ENCODE measurements at regions not wholly inside any gene's neighbourhood (a gene's known extent, or its start where the extent isn't known, plus 50 kb on each side); places are given as distances from the start of the nearest gene placed in this dataset.
"Not testable (repeated sequence)": the region's sequence is repeated elsewhere in the genome, so short reads cannot be mapped to it uniquely, and the experiment has no call there.

DNA sequence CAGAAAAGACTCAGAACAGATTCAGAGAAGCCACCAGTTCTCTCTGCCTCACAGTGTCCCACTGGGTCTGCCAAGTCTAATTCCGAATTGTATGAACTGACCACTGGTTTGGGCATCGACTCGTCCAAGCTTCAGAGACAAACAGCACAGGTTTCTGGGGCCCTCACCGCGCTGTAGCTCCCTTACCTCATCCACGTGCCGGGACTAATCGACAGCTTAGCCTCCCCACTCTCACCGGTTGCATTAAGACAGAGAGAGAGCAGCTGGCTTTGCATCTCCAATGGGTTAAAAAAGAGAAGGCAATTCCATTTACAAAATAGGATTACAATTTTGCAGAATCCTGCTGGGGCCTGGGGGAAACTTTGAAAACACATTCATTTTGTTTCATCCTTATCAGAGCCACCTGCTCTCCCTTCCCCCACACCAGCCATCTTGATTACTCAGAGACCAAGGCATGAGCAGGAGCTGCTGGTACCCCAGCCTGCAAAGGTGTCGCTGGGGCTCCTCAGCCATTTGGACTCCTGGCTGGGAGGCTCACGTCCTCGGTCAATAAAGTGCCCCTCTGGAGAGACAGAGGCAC is 95.3 kb upstream of the RPL38 start:
- no peak for DNase-seq (ENCODE audit: low read depth, low spot score)

DNA sequence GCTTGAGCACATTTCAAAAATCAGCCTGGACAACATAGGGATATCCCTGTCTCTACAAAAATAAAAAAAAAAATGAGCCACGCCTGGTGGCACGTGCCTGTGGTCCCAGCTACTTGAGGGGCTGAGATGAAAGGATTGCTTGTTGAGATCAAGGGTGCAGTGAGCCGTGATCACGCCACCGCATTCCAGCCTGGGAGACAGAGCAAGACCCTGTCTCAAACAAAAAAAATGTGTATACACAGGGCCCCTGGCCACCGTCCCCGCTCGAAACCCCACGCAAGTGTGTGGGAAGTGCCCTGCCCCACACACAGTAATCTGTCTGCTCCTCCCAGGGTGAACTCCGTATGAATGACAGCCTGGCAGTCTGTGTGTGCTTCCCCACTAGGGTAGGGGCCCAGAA is 93.0 kb upstream of the RPL38 start:
- no peak for DNase-seq (ENCODE audit: low read depth, low spot score)

DNA sequence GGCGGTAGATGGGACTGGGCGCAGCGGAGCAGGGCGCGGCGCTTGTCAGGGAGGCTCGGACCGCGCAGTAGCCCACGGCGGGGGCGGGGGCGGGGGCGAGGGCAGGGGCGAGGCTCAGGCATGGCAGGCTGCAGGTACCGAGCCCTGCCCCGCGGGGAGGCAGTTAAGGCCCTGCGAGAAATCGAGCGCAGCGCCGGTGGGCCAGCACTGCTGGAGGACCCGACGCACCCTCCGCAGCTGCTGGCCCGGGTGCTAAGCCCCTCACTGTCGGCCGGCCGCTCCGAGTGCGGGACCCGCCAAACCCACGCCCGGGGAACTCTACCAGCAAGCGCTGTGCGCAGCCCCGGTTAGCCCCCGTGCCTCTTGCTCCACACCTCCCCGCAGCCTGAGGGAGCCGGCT is 90.2 kb upstream of the RPL38 start:
- no peak for DNase-seq (ENCODE audit: low read depth, low spot score)

DNA sequence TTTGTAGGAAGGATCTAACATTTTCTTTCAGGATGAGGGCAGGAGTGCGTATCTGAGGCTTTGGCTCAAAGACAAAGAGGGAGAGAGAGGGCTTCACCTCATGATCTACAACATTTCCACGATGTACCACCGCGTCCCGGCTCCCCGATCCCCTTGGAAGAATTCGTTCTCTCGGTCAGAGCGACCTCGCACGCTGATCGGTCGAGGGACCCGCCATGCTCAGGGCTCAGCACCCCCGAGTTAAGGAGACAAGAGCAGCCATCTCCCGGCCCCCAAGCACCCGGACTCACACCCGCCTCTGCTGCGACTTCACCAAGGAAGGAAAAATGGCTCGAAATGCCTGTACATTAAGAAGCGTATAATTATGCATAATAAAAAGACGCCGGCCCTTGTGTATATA is 89.5 kb upstream of the RPL38 start:
- no peak for DNase-seq (ENCODE audit: low read depth, low spot score)

DNA sequence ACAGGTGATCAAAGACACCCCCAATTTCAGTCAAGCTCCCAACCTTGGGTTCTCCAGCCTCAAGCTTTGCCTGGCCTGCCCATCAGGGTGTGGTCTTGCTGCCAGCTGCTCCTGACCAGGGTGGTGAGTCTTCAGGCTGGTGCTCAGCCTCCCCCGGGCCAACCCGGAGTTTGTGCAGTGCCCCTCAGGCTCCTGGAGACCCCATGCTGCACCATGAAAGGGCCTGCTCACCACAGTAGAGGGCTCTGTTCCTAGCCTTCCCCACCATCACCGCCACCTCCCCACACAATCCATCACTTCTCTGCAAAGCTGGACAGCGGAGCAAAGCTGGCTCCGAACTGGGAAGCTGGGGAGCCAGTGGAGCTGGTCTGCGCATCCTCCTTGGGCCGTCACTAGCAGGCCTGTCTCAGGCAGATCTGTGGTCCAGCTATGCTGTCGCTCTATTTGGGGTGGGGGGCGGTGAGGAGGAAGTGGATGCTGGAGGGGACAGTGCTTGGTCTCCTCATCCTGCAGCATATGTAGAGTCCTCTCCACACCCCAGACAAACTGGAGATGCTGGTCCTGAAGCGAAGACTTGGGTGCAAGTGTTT is 88.5 kb upstream of the RPL38 start:
- no peak for DNase-seq (ENCODE audit: low read depth, low spot score)

DNA sequence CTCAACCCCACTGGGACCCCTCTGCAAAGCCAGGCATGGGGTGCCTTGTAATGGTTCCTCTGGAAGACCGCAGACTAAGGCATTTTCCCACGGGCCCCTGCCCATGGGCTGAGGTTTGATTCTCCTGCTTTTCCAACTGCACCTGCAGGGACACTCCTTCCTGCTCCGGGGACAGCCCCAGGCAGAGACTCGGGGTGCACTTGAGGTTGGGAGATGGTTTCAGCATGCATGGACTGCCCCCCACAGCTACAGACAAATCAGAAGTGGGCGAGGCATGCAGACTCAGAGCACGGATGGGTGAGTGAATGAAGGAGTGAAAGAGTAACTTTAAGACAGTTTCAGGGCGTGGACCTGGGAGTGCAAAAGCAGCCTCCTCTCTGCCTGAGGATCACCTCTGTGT is 87.9 kb upstream of the RPL38 start:
- DNase-seq (ENCODE audit: low read depth, low spot score), result no peak

DNA sequence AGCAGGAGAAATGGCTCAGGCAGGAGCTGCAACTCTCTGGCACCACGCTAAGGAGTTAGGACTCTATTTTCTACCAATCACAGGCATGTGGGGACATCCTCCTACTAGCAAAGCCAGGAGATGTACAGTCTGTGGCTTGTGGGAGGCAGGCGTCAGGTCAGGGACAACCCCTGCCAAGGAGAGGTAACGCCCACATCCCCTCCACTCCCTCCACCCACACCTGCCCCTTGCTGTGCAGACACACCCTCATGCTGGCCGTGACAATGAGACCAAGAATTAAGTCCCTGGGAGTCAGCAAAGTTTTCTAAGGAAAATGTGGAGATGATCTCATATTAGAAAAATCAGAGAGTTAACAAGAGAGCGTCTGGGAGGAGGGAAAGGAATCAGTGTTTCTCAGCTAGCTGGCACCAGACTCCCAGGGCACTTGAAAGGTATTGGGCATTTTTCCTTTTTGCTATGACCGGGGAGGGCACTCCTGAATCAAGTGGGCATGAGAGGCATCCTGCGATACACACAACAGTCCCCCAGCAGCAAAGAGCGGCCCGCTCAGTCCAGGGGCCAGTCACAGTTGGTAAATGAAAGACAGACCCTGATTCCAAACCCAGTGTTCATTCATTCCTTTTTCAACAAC is 87.3 kb upstream of the RPL38 start:
- DNase-seq (ENCODE audit: low read depth, low spot score), result no peak

DNA sequence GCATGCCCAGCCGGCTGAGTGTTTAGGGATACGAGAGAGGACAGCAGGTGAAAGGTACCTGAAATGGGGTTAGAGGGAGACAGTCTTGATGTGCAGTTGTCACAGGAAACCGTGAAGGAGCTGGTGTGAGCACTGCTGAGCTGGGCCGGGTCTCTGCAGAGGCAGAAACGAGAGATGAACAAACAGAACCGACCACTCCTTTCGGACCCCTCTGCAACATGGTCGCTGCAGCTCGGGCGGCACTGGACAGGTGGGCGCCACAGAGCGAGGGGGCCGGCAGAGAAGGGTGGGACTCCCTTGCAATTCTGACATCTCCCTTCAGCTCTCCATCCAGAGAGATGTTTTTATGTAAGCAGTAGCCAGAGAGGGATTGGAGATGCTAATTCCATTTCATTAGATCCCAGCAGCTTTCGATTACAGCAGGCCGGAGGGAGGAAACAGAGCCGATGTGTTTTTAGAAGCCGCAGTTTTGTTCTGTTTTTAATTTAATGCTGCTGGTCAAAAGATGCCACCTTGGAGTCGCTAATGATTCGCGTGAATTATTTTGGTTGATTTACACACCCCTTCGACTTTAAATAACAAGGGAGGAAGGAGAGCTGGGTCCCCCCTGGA is 86.3 kb upstream of the RPL38 start:
- DNase-seq (ENCODE audit: low read depth, low spot score), result no peak

DNA sequence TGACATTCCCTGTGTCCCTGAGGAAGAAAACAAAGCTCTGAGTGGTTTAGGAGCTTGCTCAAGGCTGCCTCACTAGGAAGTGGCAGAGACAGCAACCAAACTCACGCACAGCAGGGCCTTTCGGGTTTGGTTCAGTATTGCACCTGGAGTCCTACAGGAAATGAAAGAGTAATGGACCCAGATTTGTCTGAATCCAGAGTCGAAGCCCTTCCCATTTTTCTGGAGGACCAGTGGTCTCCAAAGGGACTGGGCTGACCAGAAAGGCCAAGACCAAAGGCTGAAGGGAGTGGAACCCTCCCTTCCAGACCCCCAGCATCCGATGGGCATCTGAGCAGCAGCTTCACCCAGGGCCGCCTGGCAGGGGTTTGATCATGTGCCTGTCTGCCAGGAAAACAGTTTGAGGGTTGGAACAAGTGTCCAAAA is 85.5 kb upstream of the RPL38 start:
- no peak for DNase-seq (ENCODE audit: low read depth, low spot score)

DNA sequence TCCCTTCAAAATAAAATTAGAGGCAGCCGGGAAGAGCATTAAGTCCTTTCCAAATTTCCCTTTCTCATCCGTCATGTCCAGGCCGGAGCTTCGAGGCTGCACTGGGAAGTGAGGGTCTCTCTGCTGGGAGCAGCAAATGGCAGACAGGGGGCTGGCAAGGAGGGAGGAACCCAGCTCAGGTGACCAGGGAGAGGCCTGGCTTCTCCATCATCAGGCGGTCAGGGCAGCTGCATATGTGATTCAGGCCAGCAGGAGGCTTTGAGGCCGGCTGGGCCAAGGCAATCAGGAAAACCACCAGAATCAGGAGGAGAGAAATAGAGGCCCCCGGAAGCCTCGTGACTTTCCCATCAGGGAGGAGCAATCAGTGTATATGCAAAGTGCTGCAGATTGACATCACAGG is 85.0 kb upstream of the RPL38 start:
- DNase-seq (ENCODE audit: low read depth, low spot score), result no peak

DNA sequence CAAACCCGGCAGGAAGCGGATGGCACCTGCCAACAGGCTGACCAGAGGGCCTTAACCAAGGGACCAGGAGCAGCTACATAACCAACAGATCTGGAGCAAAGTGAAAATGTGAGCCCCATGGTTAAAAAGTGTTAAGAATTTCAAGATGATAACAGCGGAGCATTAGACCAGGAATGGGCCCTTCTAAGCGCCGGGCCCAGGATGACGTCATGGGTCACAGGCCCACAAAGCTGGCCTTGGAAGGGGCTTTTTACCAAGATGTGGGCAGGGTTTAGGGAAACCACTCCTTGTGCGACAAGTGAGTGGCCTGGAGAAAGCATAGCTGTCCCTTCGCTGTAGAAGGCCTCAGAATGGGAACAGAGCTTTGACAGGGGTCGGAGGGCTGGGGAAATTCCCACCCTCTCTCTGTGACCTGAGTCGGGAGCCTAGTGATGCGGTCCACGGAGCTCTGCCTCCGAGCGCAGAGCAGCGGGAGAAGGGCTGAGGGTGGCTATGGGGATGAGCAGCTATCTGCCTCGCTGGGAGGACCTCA is 84.4 kb upstream of the RPL38 start:
- DNase-seq (ENCODE audit: low read depth, low spot score), result no peak

DNA sequence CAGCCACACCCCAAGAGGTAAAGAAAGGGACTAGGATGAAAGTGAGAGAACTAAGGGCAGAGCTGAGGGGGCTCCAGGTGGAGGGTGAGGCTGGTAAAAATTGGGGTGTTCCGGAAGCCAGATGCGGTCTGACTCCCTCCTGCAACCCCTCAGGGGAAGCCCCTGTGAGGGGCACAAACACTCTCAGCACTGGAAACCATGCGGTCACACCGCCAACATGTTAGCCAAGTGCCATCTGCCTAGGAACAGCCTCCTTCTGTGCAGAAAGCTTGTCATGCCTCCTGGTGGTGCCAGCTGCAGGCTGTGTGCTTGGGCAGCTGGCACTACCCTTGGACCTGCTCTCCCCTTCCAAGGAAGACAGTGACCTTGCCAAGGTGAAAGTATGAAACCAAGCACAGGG is 83.5 kb upstream of the RPL38 start:
- DNase-seq (ENCODE audit: low read depth, low spot score), result no peak

DNA sequence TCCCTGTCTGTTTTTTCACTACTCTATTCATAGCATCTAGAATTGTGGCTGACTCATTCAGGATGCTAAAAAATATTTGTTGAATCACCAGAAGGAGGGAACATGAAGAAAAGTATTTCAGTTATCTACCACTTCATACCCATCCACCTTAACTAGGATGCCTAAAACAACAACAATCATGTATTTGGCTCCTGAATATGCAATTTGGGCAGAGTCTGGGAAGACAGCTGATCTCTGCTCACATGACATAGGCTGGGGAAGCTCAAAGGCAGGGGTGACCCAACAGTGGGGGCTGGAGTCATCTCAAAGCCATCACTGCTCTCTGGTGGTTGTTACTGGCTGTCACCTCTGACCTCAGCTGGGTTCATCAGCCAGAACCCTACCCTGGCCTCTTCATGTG is 80.1 kb upstream of the RPL38 start:
- DNase-seq (ENCODE audit: low read depth, low spot score), result no peak

DNA sequence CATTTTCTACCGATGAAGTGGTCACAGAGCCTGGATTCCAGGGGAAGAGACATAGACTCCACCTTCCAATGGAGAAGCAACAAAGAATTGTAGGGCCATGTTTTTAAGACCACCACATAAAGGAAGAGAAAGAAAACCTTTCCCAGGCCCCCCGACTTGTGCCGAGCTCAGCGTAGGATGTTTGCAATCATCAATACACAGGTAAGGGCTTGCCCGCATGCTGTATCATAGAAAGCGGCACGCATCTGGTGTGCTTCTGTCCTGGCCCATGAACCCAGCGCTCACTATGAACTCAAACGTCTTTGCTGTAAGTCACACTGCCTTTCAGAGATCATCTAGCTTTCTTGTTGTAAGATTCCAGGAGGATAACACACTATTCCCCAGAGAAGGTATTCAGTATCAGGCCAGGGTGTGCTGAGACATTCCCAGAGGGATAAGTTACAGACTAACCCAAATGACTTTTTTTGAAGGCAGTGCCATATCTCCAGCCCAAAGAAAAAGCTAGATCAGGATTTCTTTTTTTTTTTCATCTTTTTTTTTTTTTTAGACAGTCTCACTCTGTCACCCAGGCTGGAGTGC is 79.5 kb upstream of the RPL38 start:
- DNase-seq (ENCODE audit: low read depth, low spot score), result no peak

DNA sequence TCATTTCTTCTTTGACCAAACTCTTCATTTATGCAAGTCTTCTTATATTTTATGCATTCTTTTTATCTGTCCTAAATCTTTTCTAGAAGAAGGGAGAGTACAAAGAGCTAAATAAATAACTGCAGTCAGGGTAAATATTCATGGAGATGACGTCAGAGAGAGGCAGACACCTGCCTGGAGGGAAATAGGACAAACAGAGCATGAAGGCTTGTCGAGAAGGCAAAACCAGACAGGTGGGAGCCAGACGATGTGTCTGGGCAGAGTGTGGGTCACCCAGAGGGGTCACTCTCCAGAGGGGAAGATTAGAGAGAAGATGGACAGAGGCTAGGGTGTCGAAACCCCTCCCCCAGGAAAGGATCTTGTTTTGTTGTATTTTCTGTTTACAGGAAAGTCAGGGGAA is 78.3 kb upstream of the RPL38 start:
- DNase-seq (ENCODE audit: low read depth, low spot score), result no peak

DNA sequence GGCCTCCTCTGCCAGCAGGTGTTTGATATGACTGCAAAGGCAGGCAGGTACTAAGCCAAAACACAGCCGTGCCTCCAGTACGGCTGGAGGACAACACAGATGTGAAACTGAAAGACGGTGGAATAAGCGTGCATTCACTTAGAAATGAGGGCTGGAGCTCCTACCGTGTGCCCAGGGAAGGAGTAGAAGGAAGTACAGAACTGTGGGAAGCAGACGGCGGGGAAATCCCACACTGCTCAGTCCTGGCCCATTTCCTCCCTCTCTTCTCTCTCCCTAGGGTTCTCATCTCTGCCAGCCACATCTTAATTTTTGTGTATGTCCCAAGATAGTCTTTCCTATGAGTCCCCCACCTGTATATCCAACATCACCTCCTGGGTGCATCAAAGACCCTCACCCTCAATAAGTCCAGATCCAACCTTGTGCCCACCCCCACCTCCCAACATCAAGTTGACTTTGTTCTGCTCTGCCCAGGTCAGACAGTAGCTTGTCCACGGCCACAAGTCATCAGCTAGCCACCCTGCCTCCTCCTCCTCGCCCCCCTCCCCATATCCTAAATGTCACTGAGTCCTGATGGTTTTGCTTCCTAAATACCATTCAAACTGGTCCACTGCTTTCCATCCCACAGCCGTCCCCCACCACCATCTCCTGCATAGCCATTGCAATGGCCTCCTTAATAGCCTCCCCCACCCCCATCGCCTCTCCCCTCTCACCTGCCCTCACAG is 77.1 kb upstream of the RPL38 start:
- no peak for DNase-seq (ENCODE audit: low read depth, low spot score)

DNA sequence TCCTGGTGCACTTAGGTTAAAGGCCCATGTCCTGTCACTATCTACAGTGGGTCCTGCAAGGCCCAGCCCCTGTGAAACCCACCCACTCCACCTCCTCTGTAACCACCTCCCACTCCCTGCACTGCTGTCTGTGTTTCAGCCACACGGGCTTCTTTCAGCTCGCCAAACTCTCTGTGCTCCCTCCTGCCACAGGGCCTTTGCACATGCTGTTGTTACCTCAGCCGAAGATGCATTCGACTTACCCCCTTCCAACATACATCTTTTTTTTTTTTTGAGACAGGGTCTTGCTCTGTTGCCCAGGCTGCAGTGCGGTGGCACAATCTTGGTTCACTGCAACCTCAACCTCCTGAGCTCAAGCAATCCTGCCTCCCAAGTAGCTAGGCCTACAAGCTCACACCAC is 76.5 kb upstream of the RPL38 start:
- DNase-seq (ENCODE audit: low read depth, low spot score), result no peak

DNA sequence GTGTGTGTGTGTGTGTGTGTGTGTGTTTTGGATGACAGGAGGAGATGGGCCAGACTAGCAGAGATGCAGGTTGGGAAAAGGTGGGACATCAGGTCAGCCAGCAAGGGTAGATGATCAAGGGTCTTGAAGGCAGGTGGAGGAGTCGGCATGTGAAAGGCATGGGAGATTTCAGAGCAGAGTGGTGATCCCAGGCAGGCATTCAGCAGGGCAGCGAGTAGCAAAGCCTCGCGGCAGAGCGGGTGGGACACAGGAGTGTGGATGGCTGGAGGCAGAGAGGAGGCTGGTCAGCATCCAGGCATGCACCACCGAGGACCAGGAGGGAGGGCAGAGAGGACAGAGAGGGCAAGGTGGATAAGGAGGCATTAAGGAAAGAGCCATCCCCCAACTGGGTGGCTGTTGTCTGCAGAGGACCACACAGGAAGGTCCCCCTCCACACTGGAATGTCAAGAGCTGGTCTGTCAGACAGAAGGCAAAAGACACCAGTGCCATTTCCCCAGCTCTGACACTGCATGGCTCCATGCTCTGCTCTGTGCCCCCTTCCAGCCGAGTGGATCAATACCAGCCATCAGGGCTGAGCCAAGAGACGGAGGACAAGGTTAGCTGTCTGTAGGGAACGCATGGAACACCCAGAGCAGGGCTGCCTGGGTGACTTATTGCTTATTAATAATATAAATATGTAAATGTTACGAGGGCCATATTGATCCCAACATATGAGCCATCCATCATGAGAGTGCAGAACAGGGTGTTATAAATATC is 74.8 kb upstream of the RPL38 start:
- DNase-seq (ENCODE audit: low read depth, low spot score), result no peak

DNA sequence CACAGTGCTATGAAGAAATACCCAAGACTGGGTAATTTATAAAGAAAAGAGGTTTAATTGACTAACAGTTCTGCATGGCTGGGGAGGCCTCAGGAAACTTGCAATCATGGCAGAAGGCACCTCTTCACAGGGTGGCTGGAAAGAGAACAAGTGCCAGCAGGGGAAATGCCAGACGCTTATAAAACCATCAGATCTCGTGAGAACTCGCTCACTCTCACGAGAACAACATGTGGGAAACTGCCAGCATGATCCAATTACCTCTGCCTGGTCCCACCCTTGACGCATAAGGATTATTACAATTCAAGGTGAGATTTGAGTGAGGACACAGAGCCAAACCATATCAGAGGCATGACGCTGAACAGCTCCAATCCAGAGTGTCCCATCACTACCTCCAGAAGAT is 73.7 kb upstream of the RPL38 start:
- not testable (repeated sequence) for DNase-seq (ENCODE audit: low read depth, low spot score)

DNA sequence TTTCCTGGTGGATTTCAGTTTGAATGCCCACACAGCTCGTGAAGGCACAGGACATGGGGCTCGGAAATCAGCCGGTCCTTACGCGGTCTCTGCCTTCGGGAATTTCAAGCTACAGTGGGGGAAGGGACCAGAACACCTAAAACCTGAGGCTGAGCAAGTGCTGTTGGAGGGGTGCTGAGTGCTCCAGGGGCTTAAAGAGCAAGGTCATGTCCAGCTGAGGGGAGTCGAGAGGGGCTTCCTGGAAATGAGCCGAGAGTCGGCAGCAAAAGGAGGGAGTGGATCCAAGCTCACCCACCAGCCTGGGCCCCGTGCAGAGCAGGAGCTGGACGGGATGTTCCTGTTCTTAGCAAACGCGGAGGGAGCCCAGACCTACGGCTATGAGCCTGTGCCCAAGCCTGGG is 73.2 kb upstream of the RPL38 start:
- DNase-seq (ENCODE audit: low read depth, low spot score), result no peak

DNA sequence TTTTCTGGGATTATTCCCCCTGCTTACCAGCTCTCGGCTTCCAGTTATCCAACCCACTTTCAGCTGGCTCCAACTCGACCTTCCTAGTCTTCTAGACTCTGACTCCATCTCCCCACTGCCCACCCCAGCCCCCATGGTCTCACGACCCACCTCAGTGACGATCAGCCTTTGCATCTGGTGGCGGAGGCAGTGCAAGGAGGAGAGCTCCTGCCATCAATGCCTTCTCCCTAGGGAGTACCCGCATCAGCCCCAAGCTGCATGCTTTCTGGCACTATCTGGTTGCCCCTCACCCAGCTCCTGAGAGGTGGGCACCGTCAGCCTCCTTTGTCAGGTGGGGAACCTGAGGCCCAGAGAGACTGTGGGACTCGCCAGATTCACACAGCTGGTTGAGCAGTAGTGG is 72.6 kb upstream of the RPL38 start:
- DNase-seq (ENCODE audit: low read depth, low spot score), result no peak
